22Rv1 (cell line): ENCODE measurements at regions not wholly inside any gene's neighbourhood (a gene's known extent, or its start where the extent isn't known, plus 50 kb on each side); places are given as distances from the start of the nearest gene placed in this dataset.

Source experiments
- CTCF ChIP-seq: fragments of 450-650 bp; IDR thresholded peaks from 2 replicates; pipeline ENCODE4 v1.5.1; 2017; ENCODE audit warnings: mild to moderate bottlenecking
- ZFX ChIP-seq: fragments of 450-650 bp; IDR thresholded peaks from 2 replicates; pipeline ENCODE4 v1.6.1; 2017; ENCODE audit warnings: antibody characterized with exemption, borderline replicate concordance

GRCh38 chr12:93180566-93180965 lies 197.2 kb upstream of the NUDT4 start:
- TF ChIP-seq CTCF (no peak), ZFX (no peak)
